ENCODE measurements at regions not wholly inside any gene's neighbourhood (a gene's known extent, or its start where the extent isn't known, plus 50 kb on each side); places are given as distances from the start of the nearest gene placed in this dataset.

- DNase-seq (ENCODE audit: insufficient read length, low spot score) (no peak), FAIRE-seq (no peak)
- no peak for TF ChIP-seq CTCF (IDR thresholded peaks at IDR 0.05; ENCODE audit: insufficient read depth, missing control alignments)
Observed at GRCh38 chr10:64148607-64149006, 627.4 kb downstream of the REEP3 start.

GRCh38 chr10:64156166-64156565 is 635.0 kb downstream of the REEP3 start:
- TF ChIP-seq CTCF (IDR thresholded peaks at IDR 0.05; ENCODE audit: insufficient read depth, missing control alignments) = no peak
- FAIRE-seq (no peak), DNase-seq (ENCODE audit: insufficient read length, low spot score) (no peak)

- FAIRE-seq (no peak), DNase-seq (ENCODE audit: insufficient read length, low spot score) (no peak)
- no peak for TF ChIP-seq CTCF (IDR thresholded peaks at IDR 0.05; ENCODE audit: insufficient read depth, missing control alignments)
Observed at GRCh38 chr10:64158551-64158950, 637.4 kb downstream of the REEP3 start.

GRCh38 chr10:64159910-64160872 is 639.0 kb downstream of the REEP3 start:
- DNase-seq (ENCODE audit: insufficient read length, low spot score) (no peak), FAIRE-seq (no peak)
- no peak for TF ChIP-seq CTCF (IDR thresholded peaks at IDR 0.05; ENCODE audit: insufficient read depth, missing control alignments)

- DNase-seq (ENCODE audit: insufficient read length, low spot score) (no peak), FAIRE-seq (no peak)
- no peak for TF ChIP-seq CTCF (IDR thresholded peaks at IDR 0.05; ENCODE audit: insufficient read depth, missing control alignments)
Observed at GRCh38 chr10:64170791-64171190, 649.6 kb downstream of the REEP3 start.

GRCh38 chr10:64173826-64174225 is 652.6 kb downstream of the REEP3 start:
- no peak for FAIRE-seq
- no peak for TF ChIP-seq CTCF (IDR thresholded peaks at IDR 0.05; ENCODE audit: insufficient read depth, missing control alignments)
- no peak for DNase-seq (ENCODE audit: insufficient read length, low spot score)

- FAIRE-seq (no peak), DNase-seq (ENCODE audit: insufficient read length, low spot score) (no peak)
- no peak for TF ChIP-seq CTCF (IDR thresholded peaks at IDR 0.05; ENCODE audit: insufficient read depth, missing control alignments)
Observed at GRCh38 chr10:64174666-64175255, 653.6 kb downstream of the REEP3 start.

Data from D721Med (cell line).